H7 (cell line): ENCODE measurements at regions not wholly inside any gene's neighbourhood (a gene's known extent, or its start where the extent isn't known, plus 50 kb on each side); places are given as distances from the start of the nearest gene placed in this dataset.
A peak's percentile ranks its signal among the peaks of the same experiment; 100 is the strongest.

Experiments used
- DNase-seq: peaks from one replicate; pipeline ENCODE4 v3.0.0; 2012
- H3K27me3 ChIP-seq: 2 replicates; pipeline ENCODE4 v1.6.0; 2011; ENCODE audit warnings: mild to moderate bottlenecking, low read length; ENCODE audit not compliant: control insufficient read depth, insufficient read depth
- H3K36me3 ChIP-seq: replicated peaks from 2 replicates; pipeline ENCODE4 v1.5.1; 2011; ENCODE audit warnings: low read length; ENCODE audit not compliant: control insufficient read depth, insufficient read depth
- H3K4me3 ChIP-seq: 2 replicates; pipeline ENCODE4 v1.5.1; 2011; ENCODE audit warnings: low read depth, mild to moderate bottlenecking, control low read depth, low read length, moderate library complexity; ENCODE audit not compliant: insufficient read depth

DNA sequence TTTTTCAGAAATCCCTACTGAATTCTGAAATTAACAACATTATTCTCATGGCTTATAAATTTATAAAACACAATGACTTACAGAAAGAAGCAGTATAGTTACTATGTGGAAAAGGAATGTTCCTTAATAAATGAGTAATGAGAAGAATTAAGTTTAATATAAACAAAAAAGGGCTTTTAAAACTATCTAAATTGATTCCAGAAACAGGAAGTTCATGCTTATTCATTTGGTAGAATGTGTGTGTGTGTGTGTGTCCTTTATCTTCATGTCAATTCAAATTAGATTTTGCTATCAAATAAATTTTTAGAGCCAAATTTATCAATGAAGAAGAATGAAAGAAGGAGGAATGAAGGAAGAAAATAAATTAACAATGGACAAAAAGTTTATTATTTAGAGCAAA lies 440.8 kb upstream of the LRRTM4 start:
- no peaks in the 10 kb centered on the region for H3K36me3 ChIP-seq
- H3K27me3 ChIP-seq = no peaks in the 10 kb centered on the region
- no peak for DNase-seq
- H3K4me3 ChIP-seq = no peak overlapping the region

GRCh38 chr2:77977471-77978063 lies 455.4 kb upstream of the LRRTM4 start:
- DNase-seq = no peak
- H3K27me3 ChIP-seq = no peaks in the 10 kb centered on the region
- H3K36me3 ChIP-seq = no peaks in the 10 kb centered on the region
- no peak overlapping the region for H3K4me3 ChIP-seq

- H3K27me3 ChIP-seq = no peaks in the 10 kb centered on the region
- H3K36me3 ChIP-seq = no peaks in the 10 kb centered on the region
- DNase-seq = no peak
- no peak overlapping the region for H3K4me3 ChIP-seq
These were observed 473.0 kb upstream of the LRRTM4 start for GRCh38 chr2:77995161-77995560.

DNA sequence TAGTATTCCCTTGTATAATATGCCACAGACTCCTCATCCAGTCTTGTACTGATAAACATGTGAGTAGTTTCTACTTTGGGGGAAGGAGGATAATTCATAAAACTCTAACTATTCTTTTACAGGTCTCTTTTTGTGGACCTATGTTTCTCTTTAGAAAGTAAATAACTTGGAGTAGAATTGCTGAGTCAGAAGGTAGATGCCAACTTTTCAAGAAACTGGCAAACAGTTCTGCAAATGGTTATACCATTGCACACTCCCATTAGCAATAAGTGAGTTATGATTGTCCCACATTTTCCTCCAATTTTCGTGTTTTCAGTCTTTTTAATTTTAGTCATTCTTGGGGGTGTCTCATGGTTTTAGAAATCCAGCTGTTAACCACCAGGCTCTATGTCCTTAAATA lies 477.2 kb upstream of the LRRTM4 start:
- Histone ChIP-seq H3K36me3 (no peaks in the 10 kb centered on the region), H3K27me3 (no peaks in the 10 kb centered on the region), H3K4me3 (no peak overlapping the region)
- DNase-seq = no peak

- no peak overlapping the region for H3K4me3 ChIP-seq
- no peaks in the 10 kb centered on the region for H3K36me3 ChIP-seq
- no peak for DNase-seq
- H3K27me3 ChIP-seq = no peaks in the 10 kb centered on the region
These were observed 487.1 kb upstream of the LRRTM4 start for GRCh38 chr2:78009289-78009688.

DNA sequence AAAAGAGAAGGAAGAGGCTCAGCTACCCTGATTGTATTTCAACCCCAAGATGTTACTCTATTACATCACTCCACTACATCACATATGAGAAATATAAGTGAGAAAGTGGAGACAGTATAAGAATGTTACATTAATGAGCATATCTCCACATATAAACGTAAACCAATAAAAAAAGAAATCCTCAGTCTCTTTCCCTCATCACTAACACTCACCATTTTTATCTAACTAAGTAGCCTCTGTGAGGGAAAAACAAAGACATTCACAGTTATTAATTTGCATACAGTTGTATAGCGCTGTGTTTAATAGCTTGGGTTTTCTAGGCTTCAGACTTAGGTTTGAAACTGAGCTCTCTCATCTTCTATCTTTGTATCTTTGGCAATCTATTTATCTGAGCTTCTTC lies 489.1 kb upstream of the LRRTM4 start:
- DNase-seq = no peak
- H3K4me3 ChIP-seq = no peak overlapping the region
- H3K27me3 ChIP-seq = no peaks in the 10 kb centered on the region
- no peaks in the 10 kb centered on the region for H3K36me3 ChIP-seq

GRCh38 chr2:78020491-78020890 lies 498.3 kb upstream of the LRRTM4 start:
- Histone ChIP-seq H3K27me3 (no peaks in the 10 kb centered on the region), H3K4me3 (no peak overlapping the region), H3K36me3 (no peaks in the 10 kb centered on the region)
- no peak for DNase-seq

DNA sequence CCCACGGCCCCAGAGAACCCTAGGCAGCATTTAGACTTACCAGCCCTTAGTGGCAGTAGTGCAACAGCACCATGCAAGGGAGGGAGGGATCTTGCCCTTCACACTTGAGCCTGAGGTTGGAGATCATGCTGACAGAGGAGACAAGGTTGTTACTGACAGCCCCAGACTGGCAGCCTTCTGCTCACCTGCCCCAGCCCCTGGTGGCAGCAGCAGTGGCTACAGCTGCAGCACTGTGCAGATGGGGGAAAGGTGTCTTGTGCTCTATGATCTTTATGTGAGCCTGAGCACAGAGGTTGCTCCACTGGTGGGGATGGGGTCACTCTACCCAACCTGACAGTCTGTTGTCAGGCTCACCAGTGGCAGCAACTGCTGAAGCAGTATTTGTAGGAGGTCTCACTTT lies 501.2 kb upstream of the LRRTM4 start:
- Histone ChIP-seq H3K4me3 (no peak overlapping the region), H3K36me3 (no peaks in the 10 kb centered on the region), H3K27me3 (no peaks in the 10 kb centered on the region)
- DNase-seq = no peak

- no peak for DNase-seq
- no peak overlapping the region for H3K4me3 ChIP-seq
- no peaks in the 10 kb centered on the region for H3K36me3 ChIP-seq
- no peaks in the 10 kb centered on the region for H3K27me3 ChIP-seq
These were observed 502.8 kb upstream of the LRRTM4 start for GRCh38 chr2:78024996-78025395.

- H3K4me3 ChIP-seq = no peak overlapping the region
These were observed 507.3 kb upstream of the LRRTM4 start for GRCh38 chr2:78029392-78029995.

GRCh38 chr2:78034706-78035105 lies 512.5 kb upstream of the LRRTM4 start:
- Histone ChIP-seq H3K36me3 (no peaks in the 10 kb centered on the region), H3K4me3 (no peak overlapping the region), H3K27me3 (no peaks in the 10 kb centered on the region)
- DNase-seq = no peak

More at GRCh38 chr2:78029392-78029995, 507.3 kb upstream of the LRRTM4 start:
- DNase-seq = no peak
- Histone ChIP-seq H3K27me3 (no peaks in the 10 kb centered on the region), H3K36me3 (no peaks in the 10 kb centered on the region)

DNA sequence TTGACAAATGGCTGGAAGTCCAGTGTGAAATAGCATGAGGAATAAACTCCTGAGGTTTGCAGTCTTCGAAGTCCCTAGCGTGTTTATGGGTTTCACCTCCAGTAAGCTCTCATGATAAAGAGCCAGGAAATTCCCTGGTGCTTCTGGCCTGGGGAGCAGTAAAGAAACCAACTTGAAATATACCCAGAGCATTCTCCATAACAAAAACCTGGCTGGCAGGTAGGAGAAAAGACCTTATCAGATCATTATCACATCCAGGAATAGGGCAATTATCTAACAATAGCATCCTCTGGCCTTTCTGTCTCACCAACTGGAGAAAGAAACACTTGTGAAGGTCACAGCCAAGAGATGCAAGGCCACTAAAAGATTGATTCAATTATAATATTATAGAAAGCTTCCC lies 513.6 kb upstream of the LRRTM4 start:
- Histone ChIP-seq H3K4me3 (no peak overlapping the region), H3K27me3 (no peaks in the 10 kb centered on the region), H3K36me3 (no peaks in the 10 kb centered on the region)
- peak; percentile 17 for DNase-seq

- H3K36me3 ChIP-seq = no peaks in the 10 kb centered on the region
- no peak overlapping the region for H3K4me3 ChIP-seq
- DNase-seq = no peak
- no peaks in the 10 kb centered on the region for H3K27me3 ChIP-seq
These were observed 529.3 kb upstream of the LRRTM4 start for GRCh38 chr2:78051480-78051879.

DNA sequence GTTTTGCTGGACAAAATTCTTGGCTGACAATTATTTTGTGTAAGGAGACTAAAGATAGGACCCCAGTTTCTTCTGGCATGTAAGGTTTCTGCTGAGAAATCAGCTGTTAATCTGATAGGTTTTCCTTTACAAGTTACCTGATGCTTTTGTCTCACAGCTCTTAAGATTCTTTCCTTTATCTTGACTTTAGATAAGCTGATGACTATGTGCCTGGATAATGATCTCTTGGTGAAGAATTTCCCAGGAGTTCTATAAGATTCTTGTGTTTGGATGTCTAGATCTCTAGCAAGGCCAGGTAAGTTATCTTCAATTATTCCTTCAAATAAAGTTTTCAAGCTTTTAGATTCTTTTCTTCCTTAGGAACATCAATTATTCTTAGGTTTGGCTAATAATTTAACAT lies 534.8 kb upstream of the LRRTM4 start:
- no peaks in the 10 kb centered on the region for H3K36me3 ChIP-seq
- DNase-seq = no peak
- H3K27me3 ChIP-seq = no peaks in the 10 kb centered on the region
- H3K4me3 ChIP-seq = no peak overlapping the region

- H3K4me3 ChIP-seq = no peak overlapping the region
- no peak for DNase-seq
- no peaks in the 10 kb centered on the region for H3K36me3 ChIP-seq
- H3K27me3 ChIP-seq = no peaks in the 10 kb centered on the region
These were observed 539.1 kb upstream of the LRRTM4 start for GRCh38 chr2:78061301-78061700.

DNA sequence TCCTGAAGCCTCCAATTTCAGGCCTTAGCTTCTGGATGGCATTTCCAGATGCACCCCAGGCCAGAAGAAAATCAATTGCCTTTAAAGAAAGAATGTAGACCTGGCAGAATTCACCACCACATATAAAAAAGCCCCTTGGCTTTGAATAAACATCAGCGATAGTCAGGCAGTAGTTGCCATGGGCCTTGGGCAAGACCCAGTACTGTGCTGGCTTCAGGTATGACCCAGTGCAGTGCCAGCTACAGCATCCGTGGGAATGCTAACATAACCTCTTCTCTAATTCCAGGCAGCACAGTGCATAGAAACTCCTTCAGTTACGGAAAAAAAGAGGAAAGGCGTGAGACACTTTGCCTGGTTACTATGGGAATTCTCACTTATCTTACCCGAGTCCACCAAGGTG lies 539.6 kb upstream of the LRRTM4 start:
- Histone ChIP-seq H3K27me3 (no peaks in the 10 kb centered on the region), H3K4me3 (no peak overlapping the region), H3K36me3 (no peaks in the 10 kb centered on the region)
- no peak for DNase-seq
